ENCODE measurements at regions not wholly inside any gene's neighbourhood (a gene's known extent, or its start where the extent isn't known, plus 50 kb on each side); places are given as distances from the start of the nearest gene placed in this dataset.

- no peak for TF ChIP-seq CTCF (IDR thresholded peaks at IDR 0.05; ENCODE audit: poor library complexity, severe bottlenecking)
- TF ChIP-seq EZH2 (IDR thresholded peaks at IDR 0.05; ENCODE audit: borderline replicate concordance, insufficient read depth, low read length, poor library complexity, severe bottlenecking): no peak
These were observed 152.5 kb upstream of the PJA1 start for GRCh38 chrX:69317721-69318120.
